HepG2 (cell line): ENCODE measurements at regions not wholly inside any gene's neighbourhood (a gene's known extent, or its start where the extent isn't known, plus 50 kb on each side); places are given as distances from the start of the nearest gene placed in this dataset.

Experiments used
- ATAC-seq: fragments of 200-7000 bp; cut with Tn5 transposase; 3 replicates; pipeline ENCODE4 v1.9.1; 2020; ENCODE audit warnings: mild to moderate bottlenecking, moderate library complexity
- BruUV-seq: library from RNA; stranded (reverse); fragments of 400-500 nt; replicated peaks from 2 replicates; lab custom pipeline; 2021; lab: Mats Ljungman, UMichigan
- CTCF ChIA-PET: fragments of 300-600 bp; formaldehyde crosslinking; extraction: SDS; loops from one replicate; lab custom pipeline; 2021; ENCODE audit warnings: low total read pairs, inconsistent platforms, low intra/inter-chr PET ratio; lab: Yijun Ruan, JAX
- POLR2A ChIA-PET: fragments of 350-600 bp; sonication (Branson Sonifier 250); formaldehyde crosslinking; loops from one replicate; lab custom pipeline; 2020; ENCODE audit warnings: antibody characterized with exemption, inconsistent platforms; lab: Yijun Ruan, JAX
- DNase-seq: peaks from one replicate; pipeline ENCODE4 v3.0.0-alpha.2; 2015; ENCODE audit warnings: low spot score
- FAIRE-seq: peaks from 3 replicates; lab custom pipeline; 2011; peaks lifted over from hg19 to GRCh38; lab: Jason Lieb, UNC
- H2AFZ ChIP-seq: one replicate; pipeline ENCODE4 v1.6.1; 2011; ENCODE audit warnings: low read length, inconsistent platforms
- H3K27ac ChIP-seq: fragments of 300-600 bp; 3 replicates; pipeline ENCODE4 v1.8.0; 2011; ENCODE audit warnings: mixed run types, mild to moderate bottlenecking, mixed read lengths, low read length, inconsistent platforms; ENCODE audit not compliant: insufficient read depth; ENCODE audit errors: extremely low read length
- H3K27me3 ChIP-seq, 2 experiments: fragments of 200-600 bp in 1 of 2; 2 replicates in 1 of 2; 3 replicates in 1 of 2; pipeline versions ENCODE4 v1.6.0 to v1.8.0; 2011; ENCODE audit warnings: low read length in 2 of 2, mild to moderate bottlenecking in 2 of 2, moderate library complexity in 2 of 2, inconsistent platforms in 1 of 2; ENCODE audit not compliant: insufficient read depth in 2 of 2, control insufficient read depth in 1 of 2
- H3K36me3 ChIP-seq, 2 experiments: fragments of 200-600 bp in 1 of 2; replicated peaks in 1 of 2; 2 replicates in 1 of 2; 3 replicates in 1 of 2; pipeline versions ENCODE4 v1.5.1 to v1.8.0; 2011; ENCODE audit warnings: low read length in 2 of 2, inconsistent platforms in 1 of 2; ENCODE audit not compliant: insufficient read depth in 2 of 2, control insufficient read depth in 1 of 2
- H3K4me1 ChIP-seq: 2 replicates; pipeline ENCODE4 v1.5.1; 2012; ENCODE audit warnings: low read length, inconsistent platforms; ENCODE audit not compliant: insufficient read depth
- H3K4me2 ChIP-seq: 2 replicates; pipeline ENCODE4 v1.6.0; 2011; ENCODE audit warnings: low read depth, low read length, inconsistent platforms
- H3K4me3 ChIP-seq, 3 experiments: fragments of 200-600 bp in 1 of 3; sonication (generic), shearing (Covaris generic) in 1 of 3; replicated peaks in 1 of 3; 2 replicates each; pipeline ENCODE4 v1.5.1; 2011 to 2016; ENCODE audit warnings: low read length in 3 of 3, inconsistent platforms in 2 of 3, low read depth in 2 of 3, mild to moderate bottlenecking in 2 of 3, control low read depth in 1 of 3, mixed read lengths in 1 of 3; ENCODE audit not compliant: insufficient read depth in 1 of 3
- H3K79me2 ChIP-seq: one replicate; pipeline ENCODE4 v1.6.1; 2011; ENCODE audit warnings: low read length, inconsistent platforms; ENCODE audit not compliant: insufficient read depth
- H3K9ac ChIP-seq: 2 replicates; pipeline ENCODE4 v1.6.0; 2011; ENCODE audit warnings: mild to moderate bottlenecking, low read depth, low read length, inconsistent platforms; ENCODE audit not compliant: insufficient read depth
- H3K9me3 ChIP-seq: 2 replicates; pipeline ENCODE4 v1.5.1; 2012; ENCODE audit warnings: mild to moderate bottlenecking, low read length
- H4K20me1 ChIP-seq: 2 replicates; pipeline ENCODE4 v1.6.0; 2011; ENCODE audit warnings: inconsistent platforms, mild to moderate bottlenecking, low read length, moderate library complexity; ENCODE audit not compliant: insufficient read depth
- DPF2 ChIP-seq: sonication (generic); formaldehyde crosslinking; IDR thresholded peaks from 2 replicates; pipeline ENCODE4 v1.4.0; 2020; ENCODE audit warnings: mild to moderate bottlenecking, low read depth, missing genetic modification reagents, borderline replicate concordance
- HIC2 ChIP-seq: sonication (generic); formaldehyde crosslinking; IDR thresholded peaks from 2 replicates; pipeline ENCODE4 v1.9.0; 2022; ENCODE audit warnings: low read depth, missing genetic modification reagents
- HMG20A ChIP-seq: IDR thresholded peaks from 2 replicates; pipeline ENCODE4 v1.6.1; 2016; ENCODE audit warnings: borderline replicate concordance
- KDM5A ChIP-seq: fragments of 200-600 bp; sonication (generic); IDR thresholded peaks from 2 replicates; pipeline ENCODE4 v1.7.0; 2018; ENCODE audit warnings: antibody characterized with exemption, mild to moderate bottlenecking, low read length, borderline replicate concordance
- KLF16 ChIP-seq, 2 experiments: sonication (generic) in 1 of 2; formaldehyde crosslinking in 1 of 2; IDR thresholded peaks; 2 replicates each; pipeline versions ENCODE4 v1.6.1 to v1.8.0; 2016 to 2023; ENCODE audit warnings: missing genetic modification reagents in 2 of 2, missing compliant biosample characterization in 1 of 2
- RBM39 ChIP-seq: fragments of 200-400 bp; formaldehyde crosslinking; IDR thresholded peaks from one replicate; pipeline ENCODE4 v1.6.1; 2018; ENCODE audit warnings: antibody characterized with exemption, mild to moderate bottlenecking, low read depth, low read length; ENCODE audit not compliant: poor library complexity, severe bottlenecking
- RCOR2 ChIP-seq: IDR thresholded peaks from 2 replicates; pipeline ENCODE4 v1.6.1; 2016; ENCODE audit warnings: missing biosample characterization, missing genetic modification reagents
- ZBTB14 ChIP-seq: sonication (generic); formaldehyde crosslinking; IDR thresholded peaks from 2 replicates; pipeline ENCODE4 v1.4.0; 2020; ENCODE audit warnings: missing genetic modification reagents
- ZFP90 ChIP-seq: sonication (generic); formaldehyde crosslinking; IDR thresholded peaks from 2 replicates; pipeline ENCODE4 v1.8.0; 2022; ENCODE audit warnings: missing genetic modification reagents, mild to moderate bottlenecking, inconsistent platforms, borderline replicate concordance
- ZNF460 ChIP-seq: sonication (generic); formaldehyde crosslinking; IDR thresholded peaks from 2 replicates; pipeline ENCODE4 v1.5.1; 2020; ENCODE audit warnings: missing genetic modification reagents, mild to moderate bottlenecking, borderline replicate concordance
- ZNF563 ChIP-seq: sonication (generic); formaldehyde crosslinking; IDR thresholded peaks from 2 replicates; pipeline ENCODE4 v1.8.0; 2022; ENCODE audit warnings: mild to moderate bottlenecking, moderate library complexity, missing genetic modification reagents
- ZUFSP ChIP-seq: sonication (generic); formaldehyde crosslinking; IDR thresholded peaks from 2 replicates; pipeline ENCODE4 v1.9.0; 2021; ENCODE audit warnings: missing genetic modification reagents, mild to moderate bottlenecking, borderline replicate concordance
- WGBS: methylation state at CpG from one replicate; pipeline ENCODE4 v1.1.6; 2017; ENCODE audit warnings: low lambda C conversion rate; 5-methylcytosine and 5-hydroxymethylcytosine counted together
- in situ Hi-C: cut with HindIII; loops from 2 replicates; pipeline ENCODE4 v1.10.0; 2017; ENCODE audit warnings: low pct_unique_long_range_greater_than_20kb; ENCODE audit not compliant: extremely low pct_ligation_motif_present
- intact Hi-C: fragments of 100-400 bp; cut with micrococcal nuclease; formaldehyde crosslinking; loops from one replicate; pipeline ENCODE4 v1.10.0; 2022; ENCODE audit not compliant: unreplicated experiment
- TF ChIP-seq, protein P1 (sequence below): sonication (generic); formaldehyde crosslinking; IDR thresholded peaks from 2 replicates; pipeline ENCODE4 v1.4.0; 2020; ENCODE audit warnings: missing genetic modification reagents
- TF ChIP-seq, protein P2 (sequence below): IDR thresholded peaks from 2 replicates; pipeline ENCODE4 v1.6.1; 2016; ENCODE audit warnings: mild to moderate bottlenecking, missing biosample characterization, missing genetic modification reagents

GRCh38 chr19:20453425-20453935 lies 112.1 kb downstream of the ZNF737 start (continued):
- TF ChIP-seq ZBTB14 (no peak), HIC2 (no peak), KDM5A (no peak), ZUFSP (CRISPR knock-in tag) (no peak)

- 4% methylated on average over 5 of the region's 5 CpGs for WGBS
- TF ChIP-seq HMG20A (CRISPR knock-in tag) (no peak), ZNF563 (CRISPR knock-in tag) (no peak), KLF16 (CRISPR knock-in tag; IDR thresholded peaks at IDR 0.05) (no peak), RBM39 (no peak), RCOR2 (CRISPR knock-in tag) (no peak), DPF2 (no peak), ZNF460 (no peak), ZFP90 (CRISPR knock-in tag) (no peak)
- TF ChIP-seq, protein P1, sequence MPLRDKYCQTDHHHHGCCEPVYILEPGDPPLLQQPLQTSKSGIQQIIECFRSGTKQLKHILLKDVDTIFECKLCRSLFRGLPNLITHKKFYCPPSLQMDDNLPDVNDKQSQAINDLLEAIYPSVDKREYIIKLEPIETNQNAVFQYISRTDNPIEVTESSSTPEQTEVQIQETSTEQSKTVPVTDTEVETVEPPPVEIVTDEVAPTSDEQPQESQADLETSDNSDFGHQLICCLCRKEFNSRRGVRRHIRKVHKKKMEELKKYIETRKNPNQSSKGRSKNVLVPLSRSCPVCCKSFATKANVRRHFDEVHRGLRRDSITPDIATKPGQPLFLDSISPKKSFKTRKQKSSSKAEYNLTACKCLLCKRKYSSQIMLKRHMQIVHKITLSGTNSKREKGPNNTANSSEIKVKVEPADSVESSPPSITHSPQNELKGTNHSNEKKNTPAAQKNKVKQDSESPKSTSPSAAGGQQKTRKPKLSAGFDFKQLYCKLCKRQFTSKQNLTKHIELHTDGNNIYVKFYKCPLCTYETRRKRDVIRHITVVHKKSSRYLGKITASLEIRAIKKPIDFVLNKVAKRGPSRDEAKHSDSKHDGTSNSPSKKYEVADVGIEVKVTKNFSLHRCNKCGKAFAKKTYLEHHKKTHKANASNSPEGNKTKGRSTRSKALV (CRISPR knock-in tag) = no peak
- TF ChIP-seq, protein P2, sequence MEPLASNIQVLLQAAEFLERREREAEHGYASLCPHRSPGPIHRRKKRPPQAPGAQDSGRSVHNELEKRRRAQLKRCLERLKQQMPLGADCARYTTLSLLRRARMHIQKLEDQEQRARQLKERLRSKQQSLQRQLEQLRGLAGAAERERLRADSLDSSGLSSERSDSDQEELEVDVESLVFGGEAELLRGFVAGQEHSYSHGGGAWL (CRISPR knock-in tag) = no peak
- ATAC-seq (no peak), FAIRE-seq (no peak), DNase-seq (no peak)
- Histone ChIP-seq H3K9me3 (peaks cover 92% of the 10 kb centered on the region), H3K9ac (no peak overlapping the region), H3K27ac (no peak overlapping the region), H3K27me3 (no peaks in the 10 kb centered on the region), H4K20me1 (no peaks in the 10 kb centered on the region), H3K79me2 (no peaks in the 10 kb centered on the region), H3K36me3 (no peaks in the 10 kb centered on the region), H3K4me3 (no peak overlapping the region), H3K4me2 (no peak overlapping the region), H2AFZ (no peak overlapping the region), H3K4me1 (no peaks in the 10 kb centered on the region)
- intact Hi-C loops = no loop called here
- in situ Hi-C loops = no loop called here
- ChIA-PET POLR2A (no interaction called here), CTCF (no interaction called here)
- no TSS peak for BruUV-seq
These were observed 121.2 kb downstream of the ZNF737 start for GRCh38 chr19:20444202-20444885.
